Stimulated activated CD4-positive, alpha-beta T cell treated with anti-CD3 and anti-CD28 coated beads, TNF-alpha, amount 100 ng/mL, for 1 hour (primary cell): ENCODE measurements at regions not wholly inside any gene's neighbourhood (a gene's known extent, or its start where the extent isn't known, plus 50 kb on each side); places are given as distances from the start of the nearest gene placed in this dataset.

Experiments
- DNase-seq, 3 donors: peaks; one replicate each; pipeline ENCODE4 v3.0.0-alpha.2; 2020; ENCODE audit warnings: low read depth in 3 of 3, low spot score in 1 of 3

DNA sequence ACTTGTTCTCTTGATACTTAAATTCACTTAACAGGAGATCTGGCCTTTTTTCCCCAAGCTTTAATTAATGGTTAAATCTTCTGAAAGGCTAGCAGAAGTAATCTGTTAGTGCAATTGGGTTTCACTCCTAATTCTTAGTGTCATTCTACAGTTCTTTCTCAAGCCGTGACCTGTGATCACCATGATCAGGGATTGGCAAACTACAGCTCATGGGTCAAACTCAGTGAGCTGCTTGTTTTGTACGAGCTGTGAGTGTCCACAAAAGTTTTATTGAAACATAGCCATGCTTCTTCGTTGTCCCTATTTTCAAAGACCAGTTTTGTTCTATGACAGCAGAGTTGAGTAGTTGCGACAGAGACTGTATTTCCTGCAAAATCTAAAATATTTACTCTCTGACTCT lies 109.4 kb upstream of the KCNJ15 start:
- no peak for DNase-seq

DNA sequence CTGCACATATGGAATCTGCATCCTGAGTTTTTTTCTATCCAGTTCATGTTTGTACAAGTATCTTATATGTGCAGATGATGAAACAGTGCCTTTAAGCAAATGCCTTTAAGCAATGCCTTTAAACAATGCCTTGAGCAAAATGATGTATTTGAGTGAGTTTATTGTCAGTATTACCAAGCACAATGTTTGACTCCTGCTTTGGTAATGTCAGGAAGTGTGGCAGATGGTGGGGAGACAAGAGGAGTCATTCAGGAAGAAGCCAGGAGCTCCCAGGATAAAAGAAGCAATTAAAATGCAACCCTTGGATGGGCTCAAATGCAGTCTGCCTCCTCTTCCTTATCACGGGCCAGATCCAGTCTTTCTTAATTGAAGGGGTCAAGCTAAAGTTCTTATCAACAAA lies 108.7 kb upstream of the KCNJ15 start:
- no peak for DNase-seq

DNA sequence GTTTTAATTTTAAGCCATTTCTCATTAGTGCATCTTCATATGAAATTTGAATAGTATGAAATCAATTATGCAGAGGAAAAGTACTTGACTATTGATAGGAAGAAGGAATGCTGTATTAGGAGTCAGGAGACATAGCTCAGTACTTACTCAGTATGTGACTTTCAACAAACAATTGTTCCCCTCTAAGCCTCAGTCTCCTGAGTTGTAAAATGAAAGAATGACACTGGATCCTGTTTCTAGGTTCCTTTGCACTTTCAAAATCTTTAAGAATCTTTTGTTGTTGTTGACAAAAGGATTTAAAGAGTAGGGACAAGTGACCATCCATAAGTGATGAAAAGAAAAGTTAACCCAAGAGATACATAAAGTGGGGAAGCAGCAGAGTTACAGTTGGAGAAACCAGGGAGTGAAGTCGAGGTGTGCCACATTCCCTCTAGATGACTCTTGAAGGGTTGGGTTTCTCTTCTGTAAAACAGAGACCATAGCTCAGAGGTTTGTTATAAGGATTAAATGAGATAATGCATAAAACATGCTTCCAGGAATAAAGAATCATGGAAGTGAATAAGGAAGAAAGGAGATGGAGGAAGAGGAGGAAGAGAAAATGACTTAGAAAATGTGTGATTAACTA lies 105.7 kb upstream of the KCNJ15 start:
- no peak for DNase-seq

DNA sequence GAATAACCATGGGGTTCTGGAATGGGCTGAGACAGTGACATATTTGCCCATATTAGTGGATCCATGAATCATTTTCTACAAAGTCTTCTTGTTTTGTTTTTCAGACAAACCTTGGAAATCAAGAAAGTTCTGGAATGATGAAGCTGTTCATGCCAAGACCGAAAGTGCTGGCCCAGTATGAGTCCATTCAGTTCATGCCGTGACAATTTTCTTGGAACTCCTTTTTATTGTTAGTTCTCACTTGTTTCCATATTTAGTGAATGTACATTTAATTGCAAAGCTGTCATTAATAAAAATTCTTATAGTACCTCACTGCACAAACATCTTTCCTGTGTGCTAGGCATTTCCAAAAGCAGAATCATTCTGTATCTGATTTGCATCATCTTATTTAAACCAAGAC lies 100.6 kb upstream of the KCNJ15 start:
- no peak for DNase-seq

DNA sequence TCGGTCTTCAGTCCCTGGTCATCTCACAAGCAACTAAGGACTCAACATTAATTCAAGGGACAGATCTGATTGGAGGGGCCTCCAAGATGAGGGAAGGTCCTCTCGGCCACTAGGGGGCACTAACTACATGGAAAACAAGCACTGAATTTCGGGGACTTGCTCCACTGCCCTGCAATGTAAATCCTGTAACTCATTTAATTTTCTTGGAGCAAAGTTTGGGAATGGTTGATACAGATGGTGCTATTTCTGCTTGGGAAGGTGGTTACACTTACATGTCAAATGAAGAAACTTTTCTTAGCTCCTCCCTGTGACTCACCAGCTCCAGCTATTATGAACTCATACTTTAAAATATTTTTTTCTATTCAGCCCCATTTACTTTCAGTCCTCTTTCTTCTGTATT lies 97.4 kb upstream of the KCNJ15 start:
- peak; percentile 2 to 14 (median 5) for DNase-seq

DNA sequence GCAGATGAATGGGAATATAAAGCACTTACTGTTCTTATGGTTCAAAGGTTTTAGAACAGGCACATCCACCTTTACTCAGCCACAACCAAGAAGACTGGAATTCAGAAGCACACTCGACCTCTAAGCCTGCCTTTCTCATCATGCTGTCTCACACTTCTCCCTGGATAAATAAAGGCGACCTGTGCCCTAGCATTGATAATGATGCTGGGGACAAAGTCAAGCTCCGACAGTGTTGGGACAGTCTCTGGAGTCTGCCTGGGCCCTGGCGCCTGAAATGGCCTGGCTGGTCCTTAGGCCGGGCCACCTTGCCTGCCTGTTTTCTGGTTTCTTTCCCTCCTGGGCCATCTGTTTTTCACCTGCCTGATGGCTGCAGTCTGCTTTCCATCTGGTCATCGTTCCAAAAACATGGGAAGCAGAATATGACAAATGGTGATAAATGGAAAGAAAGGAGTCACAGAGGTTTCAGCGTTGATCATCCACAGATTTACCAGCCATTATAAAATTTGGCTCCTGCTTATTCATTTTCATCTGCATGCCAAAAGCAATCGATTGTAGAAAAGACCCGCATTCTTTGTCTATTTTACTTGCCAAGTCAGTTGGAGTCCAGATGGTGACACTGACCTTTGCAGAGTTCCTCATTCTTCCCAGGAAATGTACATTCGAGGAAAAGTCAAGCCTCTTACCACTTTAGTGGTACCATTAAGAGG lies 91.2 kb upstream of the KCNJ15 start:
- DNase-seq: no peak

DNA sequence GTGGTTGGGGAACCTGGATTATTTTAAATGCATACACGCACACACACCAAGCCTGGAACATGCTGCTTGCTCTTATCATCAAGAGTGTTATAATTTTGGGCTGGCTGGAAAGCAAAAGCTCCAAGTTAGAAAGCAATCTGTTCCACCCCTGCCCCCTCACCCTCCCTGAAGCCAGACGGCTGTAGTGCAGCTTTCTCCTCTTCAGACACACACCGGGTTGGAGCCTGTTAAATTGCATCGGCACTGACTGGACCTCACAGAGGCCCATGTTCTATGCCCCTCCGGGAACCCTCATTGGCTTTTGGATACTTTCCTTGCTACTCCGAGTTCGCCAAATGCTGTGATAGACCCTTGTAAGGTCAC lies 90.6 kb upstream of the KCNJ15 start:
- no peak for DNase-seq

DNA sequence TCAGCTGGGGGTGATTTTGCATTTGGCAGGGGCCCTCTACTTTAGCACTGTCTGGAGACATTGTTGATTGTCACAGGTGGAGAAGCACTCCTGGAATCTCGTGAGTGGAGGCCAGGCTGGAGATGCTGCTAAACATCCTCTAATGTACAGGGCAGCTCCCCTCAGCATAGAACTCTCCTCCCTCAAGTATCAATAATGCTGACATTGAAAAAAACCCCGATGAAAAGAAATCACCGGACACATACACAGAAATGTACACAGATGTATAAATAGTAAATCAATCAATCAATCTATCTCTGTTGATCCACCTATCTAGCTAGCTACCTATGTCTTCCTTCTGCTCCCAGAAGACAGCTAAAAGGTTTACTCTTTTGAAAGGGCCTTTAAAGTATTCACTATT lies 89.4 kb upstream of the KCNJ15 start:
- no peak for DNase-seq

DNA sequence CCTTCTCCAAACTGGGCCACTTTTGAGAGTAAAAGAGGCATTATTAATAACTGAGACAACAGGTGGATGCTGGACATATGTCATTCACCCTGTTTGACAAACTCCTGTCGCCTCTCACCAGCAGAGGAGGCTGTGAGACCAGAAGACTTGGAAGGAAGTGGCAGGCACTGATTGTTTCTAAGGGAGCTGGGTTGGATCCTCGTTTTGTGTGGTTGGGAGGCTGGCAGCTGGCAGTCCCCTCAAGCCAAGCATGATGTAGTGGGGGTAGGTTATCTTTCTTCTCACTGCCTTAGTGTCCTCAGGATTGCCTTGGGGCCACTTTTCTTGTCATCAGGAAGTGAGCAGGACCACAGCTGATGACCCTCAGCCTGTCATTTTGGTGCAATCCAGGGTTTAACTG lies 86.5 kb upstream of the KCNJ15 start:
- no peak for DNase-seq

DNA sequence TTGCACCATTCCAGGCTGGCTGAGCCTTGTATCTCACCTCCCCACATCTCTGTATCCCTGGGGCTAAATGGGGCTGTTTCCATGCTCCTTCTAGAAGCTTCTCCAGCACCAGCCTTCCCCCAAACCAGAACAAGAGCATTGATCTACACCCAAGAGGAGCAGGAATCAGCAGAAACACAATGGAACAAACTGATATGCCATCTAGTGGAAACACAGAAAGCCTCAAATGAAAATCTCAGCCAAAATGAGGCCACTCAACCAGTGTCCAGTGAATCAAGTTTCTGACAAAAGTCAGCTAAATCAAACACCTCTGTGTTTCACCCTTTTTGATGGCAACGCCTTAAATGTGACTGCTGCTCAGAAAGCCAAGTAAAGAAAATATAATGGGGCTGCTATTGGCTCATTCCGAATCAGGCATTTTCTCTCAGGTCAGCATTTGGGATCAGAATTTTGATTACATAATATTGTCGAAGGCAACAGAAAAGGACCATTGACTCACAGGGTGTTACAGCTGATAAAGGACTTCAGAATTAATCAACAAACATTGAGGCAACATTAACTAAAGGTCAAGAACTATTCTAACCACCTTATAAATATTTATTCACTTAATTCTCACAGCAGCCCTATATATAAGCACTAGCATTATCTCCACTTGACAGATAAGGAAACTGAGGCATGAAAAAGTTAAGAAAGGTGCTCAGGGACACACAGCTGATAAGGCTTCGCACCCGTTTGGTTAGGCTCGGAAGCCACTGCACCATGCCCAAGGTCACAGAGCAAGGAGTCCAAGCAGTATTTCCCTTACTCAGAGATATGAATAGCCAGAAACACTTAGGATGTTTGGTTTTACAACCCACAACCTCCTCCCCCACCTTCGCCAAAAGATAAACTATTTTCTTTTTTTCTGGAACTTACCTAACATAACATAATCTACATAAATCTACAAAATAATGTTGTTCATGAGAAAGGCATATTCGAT lies 85.8 kb upstream of the KCNJ15 start:
- no peak for DNase-seq

DNA sequence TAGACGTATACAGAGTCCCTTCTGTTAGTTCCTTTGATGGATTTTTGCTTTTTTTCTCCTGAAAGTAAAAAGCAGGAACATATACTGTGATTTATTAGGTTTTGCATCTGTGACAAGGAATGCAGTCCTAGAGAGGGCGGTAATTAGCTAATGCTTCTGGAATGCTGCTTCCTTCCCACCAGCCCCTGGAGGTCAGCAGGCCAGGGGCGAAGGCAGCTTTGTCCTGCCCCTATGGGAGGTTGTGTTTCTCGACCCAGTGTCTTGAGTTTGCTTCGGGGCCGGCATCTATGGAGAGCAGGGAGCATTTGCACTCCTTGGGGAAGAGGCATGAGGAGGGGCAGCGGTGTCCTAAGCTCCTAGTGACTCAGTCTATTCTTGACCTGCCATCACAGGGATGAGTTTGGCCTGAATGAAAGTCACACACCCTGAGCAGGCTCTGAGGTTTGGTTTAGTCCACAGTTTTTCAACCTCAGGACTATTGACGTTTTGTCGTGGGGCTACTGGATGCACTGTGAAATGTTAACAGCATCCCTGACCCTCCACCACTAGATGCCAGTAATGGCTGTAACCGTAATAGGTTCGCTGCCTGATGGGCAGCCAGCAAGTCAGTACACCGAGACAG lies 85.0 kb upstream of the KCNJ15 start:
- DNase-seq: no peak

DNA sequence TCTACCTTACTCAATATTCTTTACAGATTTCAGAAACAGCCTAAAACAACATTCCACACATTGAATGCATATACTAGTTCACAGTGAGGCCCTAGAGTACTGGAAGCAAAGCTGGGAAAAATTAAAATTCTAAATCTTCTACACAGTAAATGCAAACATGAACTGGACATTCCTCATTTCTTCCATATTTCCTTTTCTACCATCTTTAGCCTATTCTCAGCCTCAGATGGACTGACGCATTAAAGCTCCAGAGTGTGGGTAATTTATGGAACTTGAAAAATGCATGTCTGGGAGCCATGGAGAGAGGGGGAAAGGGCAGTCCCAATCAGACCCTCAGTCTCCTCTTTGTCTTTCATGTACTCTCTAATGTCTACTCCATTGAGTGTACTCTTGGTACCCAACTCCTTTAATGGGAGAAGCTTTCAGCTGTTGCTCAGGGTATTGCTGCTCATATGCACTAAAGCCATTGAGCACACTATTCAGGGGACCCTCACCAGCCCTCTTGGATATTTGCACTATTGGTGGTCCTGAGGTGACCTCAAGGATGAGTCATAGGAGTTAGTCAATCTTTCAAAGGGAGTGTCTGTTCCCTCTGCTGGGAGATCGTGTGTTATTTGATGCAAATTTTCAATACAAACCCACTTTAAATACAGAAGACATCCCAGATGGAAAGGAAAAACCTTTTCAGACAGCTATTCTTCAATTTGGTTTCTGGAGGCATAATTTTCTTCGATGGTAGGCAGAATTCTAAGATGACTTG lies 83.3 kb upstream of the KCNJ15 start:
- DNase-seq: no peak

DNA sequence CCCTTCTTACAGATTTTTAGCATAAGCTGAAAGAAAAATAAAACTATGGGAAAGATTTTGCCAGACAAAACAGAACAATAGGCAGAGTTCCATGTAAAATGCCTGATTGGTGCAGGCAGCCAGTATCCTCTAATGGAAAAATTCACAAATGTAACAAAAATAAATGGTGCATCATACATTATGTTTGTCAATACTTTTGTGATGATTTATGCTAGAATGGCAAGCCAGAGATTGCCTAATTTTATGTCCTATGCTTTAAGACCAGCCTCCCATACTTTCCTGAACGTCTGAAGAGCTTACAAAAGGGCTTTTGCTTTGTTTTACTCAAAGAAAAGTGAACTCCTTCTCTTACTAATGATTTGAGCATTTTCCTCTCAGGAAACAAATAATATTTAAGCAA lies 81.5 kb upstream of the KCNJ15 start:
- no peak for DNase-seq

DNA sequence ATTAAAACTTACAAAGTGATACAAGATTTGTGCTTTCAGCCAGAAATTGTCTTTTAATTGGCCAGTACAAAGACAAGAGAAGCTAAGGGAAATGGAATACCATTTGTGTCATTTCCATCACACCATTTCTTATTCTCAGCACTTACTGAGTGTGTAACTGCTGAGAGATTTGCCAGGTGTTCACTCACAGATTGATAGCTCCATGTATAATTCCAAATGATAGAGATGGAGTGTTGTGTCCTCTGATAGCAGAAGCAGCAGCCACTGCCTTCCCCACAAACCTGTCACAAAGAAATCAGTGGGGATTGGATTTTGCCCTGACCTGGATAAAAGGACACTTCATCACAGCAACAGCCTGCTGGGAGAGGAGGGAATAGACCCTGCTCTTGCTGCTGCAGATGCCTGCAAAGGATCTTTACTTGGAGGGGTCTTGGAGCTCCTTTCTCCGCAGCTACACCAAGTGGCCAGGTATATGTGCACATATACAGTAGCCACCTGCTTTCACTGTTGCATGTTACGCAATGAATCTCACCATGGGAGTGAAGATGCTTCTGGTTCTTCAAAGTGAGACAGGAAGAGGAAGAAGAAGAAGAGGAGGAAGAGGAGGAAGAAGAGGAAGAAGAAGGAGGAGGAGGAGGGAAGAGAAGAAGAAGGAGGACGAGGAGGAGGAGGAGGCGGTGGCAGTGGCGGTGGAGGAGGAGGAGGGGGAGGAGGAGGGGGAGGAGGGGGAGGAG lies 78.7 kb upstream of the KCNJ15 start:
- no peak for DNase-seq

DNA sequence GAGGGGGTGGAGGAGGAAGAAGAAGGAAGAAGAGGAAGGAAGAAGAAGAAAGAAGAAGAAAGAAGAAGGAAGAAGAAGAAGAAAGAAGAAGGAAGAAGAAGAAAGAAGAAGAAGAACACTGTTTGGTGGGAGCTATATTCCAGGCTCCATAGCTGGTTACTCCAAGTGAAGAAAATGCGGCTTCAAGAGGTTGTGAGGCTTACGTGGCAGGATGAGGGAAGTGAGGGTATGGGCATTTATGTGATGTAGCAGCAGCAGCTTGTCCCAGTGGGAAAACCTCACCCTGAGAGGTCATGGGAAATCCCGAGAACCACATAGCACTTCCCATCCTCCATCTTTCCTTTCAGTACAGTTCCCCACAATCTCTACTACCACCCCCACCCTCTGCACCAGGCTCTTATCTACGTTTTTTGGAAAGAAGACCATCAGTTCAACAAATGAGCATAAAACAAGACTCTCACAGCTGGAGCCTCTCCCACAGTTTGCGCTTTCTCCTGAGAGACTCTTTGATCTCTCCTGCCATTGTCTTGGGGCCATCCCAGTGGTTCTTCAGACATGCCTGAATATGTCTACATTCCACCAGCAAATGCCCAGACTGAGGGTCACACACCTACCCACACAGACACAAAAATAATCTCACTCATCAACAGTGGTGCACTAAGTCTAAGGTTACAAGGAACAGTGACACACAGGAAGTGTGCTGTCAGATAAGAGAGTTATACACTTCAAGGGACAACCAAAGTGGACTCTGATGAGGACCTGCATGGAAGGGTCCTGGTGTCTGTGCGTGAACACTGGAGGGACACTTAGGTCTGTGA lies 77.9 kb upstream of the KCNJ15 start:
- DNase-seq: no peak

DNA sequence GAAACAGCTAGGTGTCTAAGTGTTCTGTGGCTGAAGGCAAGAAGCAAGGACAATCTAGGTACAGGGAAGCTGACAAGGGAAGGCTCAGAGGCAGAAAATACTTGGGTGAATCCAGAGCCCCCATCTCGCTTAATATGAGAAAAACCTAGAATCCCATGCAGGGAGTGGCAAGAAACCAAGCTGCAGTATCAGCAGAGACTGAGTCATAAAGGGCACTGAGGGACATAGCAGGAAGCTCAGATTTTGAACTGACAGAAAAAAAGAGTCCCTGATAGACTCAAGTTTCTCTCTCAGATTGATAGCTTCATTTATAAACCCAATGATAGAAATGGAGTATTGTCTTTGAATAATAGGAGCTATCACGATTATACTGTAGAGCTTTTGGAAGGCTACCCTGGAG lies 77.3 kb upstream of the KCNJ15 start:
- DNase-seq: no peak

DNA sequence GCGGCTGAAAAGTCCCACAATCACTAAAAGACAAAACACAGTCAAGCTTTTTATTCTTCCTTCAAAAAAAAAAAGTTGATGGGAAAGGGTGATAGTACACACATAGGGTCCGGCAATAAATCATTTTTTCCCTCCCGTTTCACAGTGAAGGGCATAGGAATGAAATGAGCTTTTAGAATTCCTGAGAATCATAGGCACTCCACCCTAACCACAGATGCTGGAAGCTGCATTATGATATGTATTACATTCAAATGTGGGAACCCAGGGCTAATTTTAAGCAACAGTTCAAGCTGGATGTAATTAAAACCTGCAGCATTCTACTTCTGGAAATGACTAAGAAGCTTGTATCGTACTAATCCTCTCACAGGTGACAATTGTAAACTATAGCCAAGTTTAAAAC lies 75.7 kb upstream of the KCNJ15 start:
- DNase-seq: no peak

DNA sequence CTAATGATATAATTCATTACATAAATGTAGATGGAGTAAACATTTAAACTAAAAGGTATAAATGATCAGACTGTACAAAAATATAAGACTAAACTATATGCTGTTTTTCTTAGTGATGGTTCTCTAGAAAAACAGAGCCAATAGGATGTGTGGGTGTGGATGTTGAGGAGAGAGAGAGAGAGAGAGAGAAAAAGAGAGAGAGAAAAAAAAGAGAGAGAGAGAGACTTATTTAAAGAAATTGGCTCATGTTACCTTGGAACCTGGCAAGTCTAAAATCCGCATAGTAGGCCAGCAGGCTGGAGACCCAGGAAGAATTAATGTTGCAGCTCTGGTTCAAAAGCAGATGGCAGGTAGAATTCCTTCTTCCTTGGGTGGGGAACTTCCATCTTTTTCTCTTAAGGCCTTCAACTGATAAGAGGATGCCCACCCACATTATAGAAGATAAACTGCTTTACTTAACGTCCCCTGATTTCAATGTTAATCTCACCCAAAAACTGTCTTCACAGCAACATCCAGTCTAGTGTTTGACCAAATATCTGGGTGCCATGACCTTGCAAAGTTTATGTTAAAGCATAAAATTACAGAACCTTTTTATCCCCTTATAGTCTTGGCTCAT lies 74.3 kb upstream of the KCNJ15 start:
- DNase-seq: no peak

DNA sequence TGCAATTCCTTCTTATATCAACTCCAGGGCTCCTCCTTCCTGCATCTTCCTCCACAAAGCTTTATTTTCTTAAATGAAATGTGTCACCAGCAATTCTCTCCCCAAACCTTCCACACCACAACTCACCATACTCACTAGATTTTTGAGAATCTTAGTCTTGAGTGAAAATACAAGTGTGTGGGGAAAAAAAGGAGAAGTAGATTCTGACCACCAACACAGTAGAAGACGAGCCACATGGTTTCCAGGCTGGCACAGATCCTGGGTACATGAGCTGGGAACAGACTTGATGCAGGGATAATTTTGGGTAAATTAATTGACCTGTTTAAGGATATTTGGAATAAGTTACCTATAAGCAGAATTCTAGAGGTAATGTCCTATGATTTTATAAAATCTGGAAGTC lies 72.8 kb upstream of the KCNJ15 start:
- DNase-seq: no peak
